ENCODE measurements at regions not wholly inside any gene's neighbourhood (a gene's known extent, or its start where the extent isn't known, plus 50 kb on each side); places are given as distances from the start of the nearest gene placed in this dataset.

DNA sequence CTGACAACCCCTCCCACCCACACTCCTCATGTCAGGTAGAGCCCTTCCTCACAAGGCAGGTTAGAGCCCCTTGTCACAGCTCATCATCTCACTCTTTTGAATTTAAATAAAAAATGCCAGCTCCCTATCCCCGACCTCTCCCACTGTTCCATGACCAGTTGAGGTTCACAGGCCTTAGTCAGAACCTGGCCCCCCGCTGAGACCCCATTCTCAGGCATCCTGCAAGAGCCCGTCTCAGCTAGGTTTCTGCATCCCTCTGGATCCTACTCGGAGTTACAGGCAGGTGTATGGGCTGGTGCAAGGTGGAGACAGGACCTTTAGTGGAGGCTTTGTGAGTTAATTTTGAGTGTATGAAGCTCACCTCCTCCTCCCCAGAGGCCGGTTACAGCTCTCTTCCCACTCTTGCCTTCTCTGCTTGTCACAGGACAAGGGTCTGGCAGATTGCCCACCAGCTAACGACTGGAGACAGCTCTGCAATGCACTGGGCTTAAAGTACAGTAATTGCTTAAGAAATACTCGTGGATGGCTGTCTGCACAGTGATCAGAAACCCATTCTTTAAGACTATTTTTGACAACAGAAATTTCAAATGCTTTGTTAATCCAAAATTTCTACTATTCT is 394.9 kb upstream of the DPP6 start:
- DNase-seq (ENCODE audit: low spot score) = no peak
- Histone ChIP-seq H3K4me1 (no peaks in the 10 kb centered on the region), H3K27ac (no peak overlapping the region), H3K9me3 (ENCODE audit: low read depth) (peaks cover 3% of the 10 kb centered on the region), H3K4me3 (no peak overlapping the region), H3F3A (ENCODE audit: low read depth) (no peaks in the 10 kb centered on the region), H3K9ac (no peak overlapping the region), H2AFZ (replicated peaks) (no peak overlapping the region), H3K36me3 (no peaks in the 10 kb centered on the region), H3K79me2 (ENCODE audit: low read depth) (no peaks in the 10 kb centered on the region), H3K4me2 (no peak overlapping the region), H3K27me3 (no peaks in the 10 kb centered on the region), H4K20me1 (ENCODE audit: low read depth) (no peaks in the 10 kb centered on the region)
- no peak overlapping the region for H3K4me3 Mint-ChIP-seq
- no peaks in the 10 kb centered on the region for H3K4me1 Mint-ChIP-seq
- no peaks in the 10 kb centered on the region for H3K27me3 Mint-ChIP-seq (ENCODE audit: insufficient read depth, low read depth)
- H3K27ac Mint-ChIP-seq = no peak overlapping the region
- TF ChIP-seq EZH2 (IDR thresholded peaks at IDR 0.05) = no peak
- TF ChIP-seq CTCF (IDR thresholded peaks at IDR 0.05) = no peak
- no peak for TF ChIP-seq EZH2phosphoT487 (IDR thresholded peaks at IDR 0.05)
- no peaks in the 10 kb centered on the region for H3K36me3 Mint-ChIP-seq
- H3K9me3 Mint-ChIP-seq = peaks cover 24% of the 10 kb centered on the region

DNA sequence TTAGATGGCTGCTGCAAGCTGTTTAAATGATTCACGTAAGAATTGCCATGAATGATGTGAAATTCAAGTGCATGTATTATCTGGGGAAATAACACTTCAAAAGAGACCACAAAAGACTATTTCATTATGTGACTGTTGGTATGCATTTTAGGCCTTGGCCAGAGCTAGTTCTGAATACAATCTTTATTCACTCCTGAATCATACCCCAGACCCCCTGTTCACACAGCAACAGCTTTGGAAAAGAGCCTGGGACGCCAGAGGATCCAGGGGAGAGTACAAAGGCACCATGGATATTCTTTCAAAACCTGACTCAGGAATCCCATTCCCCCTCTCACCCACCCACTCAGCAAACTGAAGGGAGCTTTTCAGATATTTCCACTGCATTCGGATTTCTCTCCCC is 377.1 kb upstream of the DPP6 start:
- Histone ChIP-seq H3K36me3 (no peaks in the 10 kb centered on the region), H3K9me3 (ENCODE audit: low read depth) (peaks cover 20% of the 10 kb centered on the region), H3K9ac (no peak overlapping the region), H3K4me1 (no peaks in the 10 kb centered on the region), H3K4me2 (no peak overlapping the region), H2AFZ (replicated peaks) (no peak overlapping the region), H4K20me1 (ENCODE audit: low read depth) (no peaks in the 10 kb centered on the region), H3K27ac (no peak overlapping the region), H3K79me2 (ENCODE audit: low read depth) (no peaks in the 10 kb centered on the region), H3K4me3 (no peak overlapping the region), H3K27me3 (no peaks in the 10 kb centered on the region), H3F3A (ENCODE audit: low read depth) (no peaks in the 10 kb centered on the region)
- Mint-ChIP-seq H3K9me3 (peaks cover 55% of the 10 kb centered on the region), H3K36me3 (no peaks in the 10 kb centered on the region), H3K27me3 (ENCODE audit: insufficient read depth, low read depth) (peaks cover 2% of the 10 kb centered on the region), H3K4me1 (peaks cover 3% of the 10 kb centered on the region), H3K4me3 (no peak overlapping the region), H3K27ac (no peak overlapping the region)
- no peak for DNase-seq (ENCODE audit: low spot score)
- TF ChIP-seq EZH2phosphoT487 (IDR thresholded peaks at IDR 0.05) (no peak), CTCF (IDR thresholded peaks at IDR 0.05) (no peak), EZH2 (IDR thresholded peaks at IDR 0.05) (no peak)

GRCh38 chr7:153682628-153683027 is 369.6 kb upstream of the DPP6 start:
- Histone ChIP-seq H3K27me3 (no peaks in the 10 kb centered on the region), H3K4me2 (no peak overlapping the region)

More at GRCh38 chr7:153682628-153683027, 369.6 kb upstream of the DPP6 start:
- Mint-ChIP-seq H3K9me3 (peaks cover 26% of the 10 kb centered on the region), H3K36me3 (no peaks in the 10 kb centered on the region), H3K27ac (no peak overlapping the region), H3K4me1 (no peaks in the 10 kb centered on the region), H3K4me3 (no peak overlapping the region), H3K27me3 (ENCODE audit: insufficient read depth, low read depth) (no peaks in the 10 kb centered on the region)
- Histone ChIP-seq H3K4me1 (no peaks in the 10 kb centered on the region), H3K27ac (no peak overlapping the region), H3K4me3 (no peak overlapping the region), H3F3A (ENCODE audit: low read depth) (no peaks in the 10 kb centered on the region), H4K20me1 (ENCODE audit: low read depth) (no peaks in the 10 kb centered on the region), H3K9ac (no peak overlapping the region), H3K79me2 (ENCODE audit: low read depth) (no peaks in the 10 kb centered on the region), H3K9me3 (ENCODE audit: low read depth) (peaks cover 8% of the 10 kb centered on the region), H3K36me3 (no peaks in the 10 kb centered on the region), H2AFZ (replicated peaks) (no peak overlapping the region)
- peak; percentile 14 for TF ChIP-seq CTCF (IDR thresholded peaks at IDR 0.05)
- no peak for TF ChIP-seq EZH2 (IDR thresholded peaks at IDR 0.05)
- no peak for DNase-seq (ENCODE audit: low spot score)

Measured in neural progenitor cell (in vitro differentiated cells).